GM19351 (cell line): ENCODE measurements at regions not wholly inside any gene's neighbourhood (a gene's known extent, or its start where the extent isn't known, plus 50 kb on each side); places are given as distances from the start of the nearest gene placed in this dataset.

ENCODE experiments used
- ATAC-seq: cut with Tn5 transposase; IDR thresholded peaks from one replicate; pipeline ENCODE4 v1.9.1; 2021; ENCODE audit warnings: mild to moderate bottlenecking, moderate library complexity; ENCODE audit not compliant: unreplicated experiment

DNA sequence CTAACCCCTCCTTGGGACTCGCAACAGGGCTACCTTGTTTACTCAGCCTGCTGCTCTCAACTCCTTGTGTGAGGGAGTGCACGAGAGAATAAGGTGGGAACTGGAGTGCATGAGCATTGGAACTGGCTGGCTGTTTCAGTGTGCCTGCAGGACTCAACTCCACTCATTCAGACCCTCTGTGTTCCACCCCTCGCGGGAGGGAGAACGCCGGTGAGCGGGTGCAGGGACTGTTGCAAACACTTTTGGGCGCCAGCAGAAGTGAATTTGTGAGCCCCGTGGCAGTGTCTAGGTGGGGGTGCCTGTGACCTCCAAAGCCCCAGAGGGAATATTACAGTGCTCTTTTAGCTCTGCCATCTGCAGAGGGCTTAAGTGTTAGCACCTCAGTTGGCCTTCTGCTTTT lies 1978.3 kb upstream of the PIK3C3 start:
- no peak for ATAC-seq

DNA sequence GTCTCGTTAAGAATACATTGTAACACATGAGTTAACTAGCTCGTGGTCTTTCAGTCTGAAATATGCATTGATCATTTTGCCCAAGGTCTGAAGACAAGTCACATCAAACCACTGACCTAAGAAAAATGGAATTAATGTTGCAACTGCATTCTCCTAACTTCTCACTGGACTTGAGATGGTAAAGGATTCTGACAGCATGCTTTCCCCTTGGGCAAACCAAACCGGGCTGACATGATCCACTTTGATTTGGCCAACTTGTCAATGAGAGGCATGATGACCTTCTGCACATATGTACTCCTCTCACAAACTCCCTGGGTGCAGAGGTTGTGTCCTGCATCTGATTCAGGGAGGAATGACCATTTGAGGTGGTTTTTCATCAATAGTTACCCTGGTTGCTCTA lies 1982.5 kb upstream of the PIK3C3 start:
- ATAC-seq, result no peak

DNA sequence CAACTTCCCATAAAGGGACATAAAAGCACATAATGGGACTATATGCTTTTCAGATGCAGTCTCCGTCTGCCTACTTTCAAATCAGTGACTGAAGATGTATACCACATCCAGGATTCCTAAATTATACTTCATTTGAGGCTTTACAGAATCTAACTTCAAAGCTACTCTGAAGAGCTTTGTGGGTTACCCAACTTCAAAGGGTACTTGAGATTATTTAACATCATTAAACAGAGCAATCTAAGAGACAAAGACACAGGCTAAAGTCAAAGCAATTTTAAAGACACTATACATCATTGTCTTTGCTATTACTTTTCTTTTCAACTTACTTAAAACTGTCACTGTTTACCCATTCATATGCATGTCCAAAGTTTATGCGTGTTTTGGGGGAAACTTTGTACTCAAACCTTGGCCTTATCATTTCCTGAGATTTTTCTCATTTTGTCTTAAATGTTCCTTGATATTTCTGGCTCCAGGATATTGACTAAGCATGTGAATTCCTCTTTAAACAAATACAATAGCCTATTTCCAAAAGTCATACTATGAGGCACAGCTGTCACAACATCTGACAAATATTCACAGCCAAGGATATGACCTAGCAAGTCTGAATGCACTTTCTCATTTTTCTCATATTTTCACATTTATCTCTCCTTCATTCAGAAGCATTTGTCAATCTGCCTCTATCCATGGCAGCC lies 1985.1 kb upstream of the PIK3C3 start:
- no peak for ATAC-seq

DNA sequence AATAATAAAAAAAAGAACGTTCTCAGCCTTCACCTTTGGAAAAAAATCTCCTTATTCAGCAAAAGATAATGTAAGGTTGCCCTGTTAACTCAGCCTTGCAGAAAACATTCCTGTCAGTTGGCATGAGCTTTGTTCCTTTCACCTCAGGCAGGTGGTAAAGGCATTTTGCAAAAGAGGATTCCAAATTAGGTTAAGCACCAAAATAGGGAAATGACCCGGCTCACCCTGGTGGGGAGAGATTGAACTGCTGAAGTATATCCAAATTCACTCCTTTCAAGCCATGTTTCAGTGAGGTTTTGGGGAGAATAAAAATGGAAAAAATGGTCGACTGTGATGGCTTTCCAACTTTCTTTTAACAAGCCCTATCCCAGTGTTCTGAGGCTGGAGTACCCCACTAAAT lies 1988.8 kb upstream of the PIK3C3 start:
- ATAC-seq, result no peak

DNA sequence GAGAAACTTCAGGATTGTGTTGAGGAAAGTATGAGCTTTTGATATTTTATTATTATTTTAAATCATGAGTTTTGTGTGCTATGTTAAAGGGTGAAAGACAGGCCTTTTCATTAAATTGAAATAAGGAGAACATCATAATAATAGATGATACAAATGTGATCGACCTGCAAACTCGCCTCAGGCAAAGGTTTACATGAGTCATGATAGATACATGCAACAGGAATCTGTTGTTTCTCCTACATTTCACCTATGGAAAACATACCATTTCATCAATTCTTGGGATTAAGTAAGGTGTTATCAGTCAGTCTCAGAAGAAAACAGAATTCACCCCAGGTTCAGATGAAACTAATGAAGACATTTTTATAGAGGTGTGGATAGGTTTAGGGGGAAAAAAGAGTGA lies 1992.5 kb upstream of the PIK3C3 start:
- ATAC-seq, result no peak

DNA sequence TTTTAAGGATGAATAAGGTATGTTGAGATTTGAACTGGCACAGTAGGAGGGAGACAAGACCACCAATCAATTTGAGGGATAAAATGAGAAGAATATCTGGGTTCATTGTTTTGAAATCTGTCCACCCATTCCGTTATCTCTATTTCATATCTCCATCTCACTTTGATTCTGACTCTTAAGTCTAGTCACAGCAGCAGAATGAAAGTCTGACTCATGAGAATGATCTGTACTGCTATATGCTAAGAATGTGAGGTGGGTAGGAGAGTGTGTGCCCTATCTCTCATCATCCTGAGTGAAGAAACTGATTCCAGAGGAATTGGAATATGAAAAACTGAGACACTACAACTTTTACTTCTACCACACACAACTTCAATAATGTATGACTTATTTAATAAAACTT lies 1994.5 kb upstream of the PIK3C3 start:
- no peak for ATAC-seq

DNA sequence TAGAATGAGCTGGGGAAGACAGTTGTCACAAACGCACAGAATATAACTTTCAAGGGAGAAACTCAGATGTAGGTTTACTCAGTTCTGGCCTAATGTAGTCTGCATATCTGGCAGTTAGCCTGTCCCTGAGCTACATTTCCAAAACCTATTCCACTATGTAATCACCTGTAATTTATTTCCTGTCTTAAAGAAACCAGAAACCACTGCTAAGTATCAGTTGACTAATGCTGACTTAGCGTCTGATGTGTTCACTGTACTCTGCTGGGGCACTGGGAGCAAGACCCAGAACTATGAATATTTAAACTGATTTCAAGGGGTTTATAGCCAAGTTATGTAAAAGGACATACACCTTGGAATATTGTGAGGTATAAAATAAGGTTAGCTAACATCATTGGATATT lies 1995.2 kb upstream of the PIK3C3 start:
- no peak for ATAC-seq

DNA sequence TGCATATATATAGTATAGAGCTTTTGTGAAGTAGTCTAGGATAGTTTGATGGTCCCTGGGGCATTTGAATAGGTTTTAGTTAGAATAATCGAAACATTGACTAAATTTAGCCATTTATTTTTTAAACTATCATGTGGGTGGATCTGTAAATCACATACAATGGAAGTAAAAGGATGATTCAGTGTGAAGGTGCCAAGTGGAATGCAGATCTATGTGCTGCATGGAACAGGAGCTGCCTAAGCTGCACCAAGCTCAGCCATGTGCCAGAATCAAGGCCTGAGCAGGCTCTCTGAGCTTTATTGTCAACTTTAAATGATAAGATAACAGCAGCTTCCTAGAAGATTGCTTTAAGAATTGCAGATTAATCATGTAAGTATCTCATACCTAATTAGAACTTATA lies 1996.2 kb upstream of the PIK3C3 start:
- ATAC-seq, result no peak

DNA sequence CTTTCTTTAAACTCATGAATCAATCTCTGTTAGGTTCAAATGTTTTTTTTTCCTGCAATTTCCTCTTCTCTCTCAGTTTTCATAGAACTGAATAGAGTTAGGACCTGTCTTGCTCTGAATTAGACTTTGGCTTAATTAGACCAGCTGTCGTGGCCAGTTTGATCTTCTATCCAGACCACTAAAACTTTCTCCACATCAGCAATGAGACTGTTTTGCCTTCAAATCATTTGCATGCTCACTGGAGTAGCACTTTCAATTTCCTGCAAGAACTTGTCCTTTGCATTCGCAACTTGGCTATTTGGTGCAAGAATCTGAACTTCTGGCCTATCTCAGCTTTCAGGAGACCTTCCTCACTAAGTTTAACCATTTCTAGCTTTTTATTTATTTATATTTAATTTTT lies 2002.2 kb upstream of the PIK3C3 start:
- ATAC-seq, result no peak

DNA sequence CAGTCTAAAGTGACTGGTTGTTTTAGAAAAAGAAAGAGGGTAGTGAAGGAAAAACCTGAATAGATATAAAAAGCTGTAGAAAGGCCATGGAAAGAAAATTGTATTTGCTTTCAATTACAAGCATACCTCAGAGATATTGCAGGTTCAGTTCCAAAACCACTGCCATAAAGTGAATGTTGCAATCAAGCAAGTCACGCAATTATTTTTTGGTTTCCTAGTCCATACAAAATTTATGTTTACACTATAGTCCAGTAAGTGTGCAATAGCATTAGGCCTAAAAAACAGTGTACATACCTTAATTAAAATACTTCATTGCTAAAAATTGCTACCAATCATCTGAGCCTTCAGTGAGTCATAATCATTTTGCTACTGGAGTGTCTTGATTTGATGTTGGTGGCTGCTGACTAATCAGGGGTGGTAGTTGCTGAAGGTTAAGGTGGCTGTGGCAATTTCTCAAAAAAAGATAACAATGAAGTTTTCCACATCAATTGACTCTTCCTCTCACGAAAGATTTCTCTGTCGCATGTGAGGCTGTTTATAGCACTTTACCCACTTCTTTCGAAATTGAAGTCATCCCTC lies 2003.8 kb upstream of the PIK3C3 start:
- ATAC-seq, result no peak

DNA sequence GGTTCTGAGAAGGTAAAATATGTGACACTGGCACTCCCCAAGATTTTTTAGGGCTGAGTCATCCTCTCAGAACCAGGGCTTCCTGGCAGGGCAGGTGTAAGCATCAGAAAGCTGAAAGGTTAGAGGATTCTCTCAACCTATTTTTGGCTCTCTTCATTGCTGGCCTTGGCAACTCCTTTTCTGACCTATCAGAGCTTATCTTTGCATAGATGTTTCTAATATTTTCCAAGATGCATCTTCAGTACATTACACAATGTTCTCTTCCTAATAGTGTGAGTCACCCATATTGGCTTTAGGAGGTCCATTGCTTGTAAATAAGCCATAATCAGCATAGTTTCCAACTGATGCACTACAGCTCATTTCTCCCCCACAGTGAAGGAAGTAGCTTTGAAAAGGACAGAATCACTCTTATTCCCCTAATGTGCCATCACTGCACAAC lies 2008.4 kb upstream of the PIK3C3 start:
- no peak for ATAC-seq

DNA sequence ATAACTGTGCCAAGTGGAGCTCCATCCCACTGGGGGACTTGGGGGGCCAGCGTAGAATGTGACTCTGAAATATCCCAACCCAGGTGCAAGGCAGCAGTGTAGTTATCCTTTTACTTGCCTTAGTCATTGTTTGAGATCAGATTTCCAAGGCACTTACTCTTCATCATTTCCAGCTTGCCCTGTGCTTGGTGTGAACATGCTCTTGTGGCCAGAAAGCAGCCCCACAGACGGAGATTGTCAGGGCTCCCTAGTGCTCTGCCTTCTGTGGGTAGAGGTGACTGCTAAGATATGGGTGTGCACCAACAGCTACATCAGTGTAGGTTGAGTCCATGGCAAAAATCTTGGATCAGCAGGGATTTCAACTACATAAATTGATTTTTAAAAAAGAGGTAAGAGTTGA lies 2010.0 kb upstream of the PIK3C3 start:
- no peak for ATAC-seq

DNA sequence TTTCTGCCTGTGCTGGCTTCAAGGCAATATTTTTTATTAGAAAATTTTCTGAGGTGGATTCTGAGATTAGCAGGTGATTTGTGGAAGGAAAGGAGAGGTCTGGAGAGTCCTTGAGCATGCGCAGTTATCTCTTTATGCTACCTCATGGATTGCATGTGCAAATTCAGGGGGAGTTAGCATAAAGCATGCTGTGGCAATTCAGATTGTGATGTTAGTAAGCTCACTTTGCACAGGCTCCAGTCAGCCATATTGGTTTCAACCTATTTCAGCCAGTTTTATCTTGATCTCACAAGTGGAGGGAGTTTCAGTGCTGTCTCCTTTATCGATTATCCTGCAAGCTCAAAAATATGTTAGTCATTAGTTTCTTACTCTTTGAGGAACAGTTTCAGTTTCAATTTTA lies 2012.3 kb upstream of the PIK3C3 start:
- ATAC-seq, result no peak

DNA sequence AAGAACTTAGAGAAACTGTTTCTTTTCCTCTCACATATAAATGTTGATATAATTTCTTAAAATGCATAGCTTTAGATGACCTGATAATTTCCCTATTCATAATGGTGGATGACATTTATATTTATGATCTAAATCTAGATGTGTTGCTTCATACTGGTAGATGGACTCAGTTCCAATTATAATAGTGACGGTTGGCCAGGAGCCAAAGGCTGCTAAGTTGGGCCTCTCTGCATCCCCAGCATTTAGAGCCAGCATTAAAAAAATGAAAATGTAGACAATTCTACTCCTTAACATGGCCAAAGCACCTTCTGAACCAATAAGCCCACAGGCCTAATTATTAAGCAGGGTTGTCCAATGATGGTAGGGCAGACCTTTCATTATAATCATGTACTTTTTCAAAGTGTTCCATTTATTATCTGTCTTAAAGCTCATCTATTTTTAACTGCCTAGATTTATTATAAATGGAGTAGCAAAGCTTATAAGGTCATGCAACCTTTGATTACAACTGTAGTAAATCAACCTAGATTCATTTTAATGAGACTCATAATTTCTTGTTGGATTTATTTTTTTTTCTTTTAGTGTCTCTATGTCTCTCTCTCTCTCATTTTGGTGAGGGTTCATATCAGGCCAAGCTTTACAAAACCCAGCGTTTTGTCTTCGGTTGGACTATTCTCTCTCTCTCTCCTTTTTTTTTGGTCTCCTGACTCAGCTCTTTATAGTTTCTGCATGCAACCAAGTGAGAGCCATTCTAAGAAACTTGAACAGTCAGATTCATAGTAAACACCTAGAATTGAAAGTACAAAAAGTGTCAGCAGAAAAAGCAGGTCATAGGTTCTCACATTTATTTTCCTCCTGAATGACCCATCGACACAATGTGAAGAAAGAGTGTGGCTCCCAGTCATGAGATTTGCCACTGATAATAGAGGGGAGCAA lies 2016.1 kb upstream of the PIK3C3 start:
- no peak for ATAC-seq

DNA sequence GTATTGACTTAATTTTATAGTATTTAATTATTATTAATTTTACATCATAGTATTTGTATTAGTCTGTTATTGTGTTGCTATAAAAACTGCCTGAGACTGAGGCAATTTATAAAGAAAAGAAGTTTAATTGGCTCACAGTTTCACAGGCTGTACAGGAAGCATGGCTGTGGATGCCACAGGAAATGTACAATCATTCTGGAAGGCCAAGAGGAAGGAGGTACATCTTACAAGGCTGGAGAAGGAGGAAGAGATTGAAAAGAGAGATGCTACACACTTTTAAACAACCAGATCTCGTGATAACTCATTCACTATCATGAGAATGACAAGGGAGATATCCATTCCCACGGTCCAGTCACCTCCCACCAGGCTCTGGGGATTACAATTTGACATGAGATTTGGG lies 2019.4 kb upstream of the PIK3C3 start:
- no peak for ATAC-seq

DNA sequence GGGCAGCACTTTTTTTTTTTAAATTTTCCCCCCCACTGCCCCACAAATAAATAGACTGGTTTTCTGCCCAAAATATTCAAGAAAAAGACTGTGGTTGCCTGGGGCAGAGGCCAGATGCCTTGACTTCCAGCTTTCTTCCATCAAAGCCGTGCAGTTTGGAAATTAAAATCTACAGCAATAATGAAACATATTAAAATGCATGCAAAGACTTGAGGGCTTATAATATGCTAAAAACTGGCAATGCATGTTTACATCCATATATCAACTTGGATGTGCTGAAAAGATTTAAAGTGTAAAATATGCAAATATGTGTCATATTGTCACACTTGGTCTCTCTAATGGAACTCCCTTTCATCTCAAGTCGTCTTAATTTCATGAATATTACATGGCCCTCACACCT lies 2036.2 kb upstream of the PIK3C3 start:
- no peak for ATAC-seq

DNA sequence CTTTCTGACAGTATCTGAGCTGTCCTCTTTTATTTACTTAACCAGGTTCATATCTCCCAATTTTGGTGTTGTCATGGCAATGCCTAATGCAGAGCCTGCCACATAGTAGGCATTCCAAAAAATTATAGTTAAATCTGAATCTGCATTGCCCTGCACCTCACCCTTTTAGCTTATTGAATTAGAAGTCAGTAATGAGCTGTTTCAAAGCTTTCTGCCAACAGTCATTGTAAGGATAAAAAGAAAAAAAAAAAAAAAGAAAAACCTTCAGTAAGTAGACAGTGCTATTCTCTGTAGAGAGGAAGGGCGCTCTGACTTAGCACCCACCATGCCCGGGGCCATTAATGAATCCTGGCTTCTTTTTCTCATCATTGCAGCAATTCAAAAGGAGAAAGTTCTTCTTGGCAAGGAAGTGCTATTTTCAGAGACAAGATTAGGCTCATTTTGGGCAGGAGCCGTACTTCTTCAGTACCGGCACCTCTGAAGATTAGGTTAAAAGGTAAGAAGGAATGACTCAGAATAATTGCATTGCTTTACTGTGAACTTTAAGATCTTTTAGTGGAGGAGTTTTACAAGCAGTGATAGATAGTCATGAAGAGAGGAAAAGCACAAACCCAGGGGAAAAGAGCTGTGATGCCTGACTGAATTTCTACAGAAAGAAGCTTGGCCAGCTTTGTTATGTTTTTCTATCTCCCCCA lies 2041.2 kb upstream of the PIK3C3 start:
- no peak for ATAC-seq

DNA sequence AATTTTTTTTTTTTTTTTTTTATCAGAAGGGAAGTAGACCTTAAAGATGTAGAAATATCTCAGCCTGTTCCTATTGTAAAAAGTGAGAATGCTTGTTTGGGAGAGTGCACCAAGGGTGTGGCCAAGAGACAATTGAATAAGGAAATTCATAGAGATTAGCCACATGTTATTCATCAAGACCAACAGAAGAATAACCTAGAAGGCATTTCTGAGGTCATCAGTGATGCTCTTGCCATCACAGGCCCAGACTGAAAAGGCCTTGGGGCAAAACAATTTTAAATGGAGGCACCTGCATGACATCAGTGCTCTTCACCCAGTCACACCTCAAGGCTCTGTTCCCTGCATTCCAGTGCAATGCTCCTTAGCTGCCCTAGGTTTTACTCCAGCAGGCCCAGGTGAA lies 2043.3 kb upstream of the PIK3C3 start:
- ATAC-seq, result no peak

DNA sequence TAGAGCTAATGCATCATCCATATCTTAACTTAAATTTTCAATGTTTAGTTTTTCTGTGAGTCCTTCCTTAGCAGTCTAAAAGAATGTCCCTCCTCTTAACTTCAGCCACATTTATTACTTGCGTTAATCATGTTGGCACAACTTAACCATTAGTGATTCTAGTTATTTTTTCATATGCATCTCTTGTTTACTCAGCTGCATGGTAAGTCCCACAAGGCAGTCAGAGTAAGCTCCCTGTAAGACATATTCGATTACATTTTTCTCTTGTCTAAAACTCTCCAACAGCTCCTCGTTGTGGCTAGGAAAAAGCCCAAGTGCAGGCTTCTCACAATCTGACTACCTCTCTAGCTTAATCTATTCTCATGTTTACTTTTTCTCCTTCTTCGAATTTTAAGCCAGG lies 2045.3 kb upstream of the PIK3C3 start:
- ATAC-seq, result no peak

DNA sequence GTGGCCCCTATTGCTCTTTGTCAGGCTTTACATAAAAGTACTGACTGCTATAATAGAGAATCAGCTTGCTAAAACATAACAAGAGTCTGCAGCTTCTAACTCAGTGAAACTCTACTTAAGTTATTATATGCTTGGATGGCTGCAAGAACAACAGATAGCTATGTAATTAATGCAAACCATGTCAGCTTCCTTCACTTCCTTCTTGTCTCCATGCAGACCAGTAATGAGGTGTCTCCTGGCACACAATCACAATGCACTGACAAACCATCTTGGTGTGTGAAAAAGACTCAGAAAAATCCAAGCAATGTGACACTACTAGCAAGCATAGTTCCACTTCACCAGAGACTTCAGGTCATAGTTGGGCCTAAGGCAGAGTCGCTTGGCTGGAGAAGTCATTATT lies 2068.9 kb upstream of the PIK3C3 start:
- ATAC-seq, result no peak

DNA sequence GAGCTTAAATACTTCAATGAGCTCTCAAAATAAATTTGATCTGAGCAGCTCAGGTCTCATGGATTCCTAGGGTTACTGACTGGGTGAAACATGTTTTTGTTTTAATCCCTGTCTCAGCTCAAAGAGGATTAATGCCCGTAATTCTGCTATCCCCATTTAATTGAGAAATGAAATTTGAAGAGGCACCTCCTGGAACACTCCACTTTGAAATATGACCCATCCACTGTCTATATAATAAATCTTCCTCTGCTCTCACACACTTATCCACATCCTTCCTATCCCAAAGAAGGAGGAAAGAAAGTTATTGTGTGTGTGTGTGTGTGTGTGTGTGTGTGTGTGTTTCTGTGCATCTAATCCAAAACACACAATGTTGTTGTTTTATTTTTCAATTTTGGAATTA lies 2082.4 kb upstream of the PIK3C3 start:
- no peak for ATAC-seq
